ENCODE measurements at regions not wholly inside any gene's neighbourhood (a gene's known extent, or its start where the extent isn't known, plus 50 kb on each side); places are given as distances from the start of the nearest gene placed in this dataset.
"Not testable (repeated sequence)": the region's sequence is repeated elsewhere in the genome, so short reads cannot be mapped to it uniquely, and the experiment has no call there.

DNA sequence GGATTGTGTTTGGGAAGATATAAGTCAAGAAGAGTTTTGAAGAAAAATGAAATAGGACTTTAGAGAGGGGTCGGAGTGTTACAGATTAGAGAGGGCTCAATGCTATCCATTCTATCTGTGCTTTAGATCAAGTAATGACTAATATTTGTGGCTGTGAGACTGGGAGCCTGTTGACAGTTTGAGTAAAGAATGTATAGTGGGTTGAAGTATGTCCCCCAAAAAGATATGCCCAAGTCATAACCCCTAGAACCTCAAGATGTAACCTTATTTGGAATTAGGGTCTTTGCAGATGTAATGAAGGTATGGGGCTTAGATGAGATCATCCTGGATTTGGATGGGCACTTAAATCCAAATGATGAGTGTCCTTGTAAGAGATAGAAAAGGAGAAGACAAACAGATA, 55.3 kb upstream of the SERPINE2 start:
- H3K36me3 ChIP-seq, result no peaks in the 10 kb centered on the region
- TF ChIP-seq, protein P1, sequence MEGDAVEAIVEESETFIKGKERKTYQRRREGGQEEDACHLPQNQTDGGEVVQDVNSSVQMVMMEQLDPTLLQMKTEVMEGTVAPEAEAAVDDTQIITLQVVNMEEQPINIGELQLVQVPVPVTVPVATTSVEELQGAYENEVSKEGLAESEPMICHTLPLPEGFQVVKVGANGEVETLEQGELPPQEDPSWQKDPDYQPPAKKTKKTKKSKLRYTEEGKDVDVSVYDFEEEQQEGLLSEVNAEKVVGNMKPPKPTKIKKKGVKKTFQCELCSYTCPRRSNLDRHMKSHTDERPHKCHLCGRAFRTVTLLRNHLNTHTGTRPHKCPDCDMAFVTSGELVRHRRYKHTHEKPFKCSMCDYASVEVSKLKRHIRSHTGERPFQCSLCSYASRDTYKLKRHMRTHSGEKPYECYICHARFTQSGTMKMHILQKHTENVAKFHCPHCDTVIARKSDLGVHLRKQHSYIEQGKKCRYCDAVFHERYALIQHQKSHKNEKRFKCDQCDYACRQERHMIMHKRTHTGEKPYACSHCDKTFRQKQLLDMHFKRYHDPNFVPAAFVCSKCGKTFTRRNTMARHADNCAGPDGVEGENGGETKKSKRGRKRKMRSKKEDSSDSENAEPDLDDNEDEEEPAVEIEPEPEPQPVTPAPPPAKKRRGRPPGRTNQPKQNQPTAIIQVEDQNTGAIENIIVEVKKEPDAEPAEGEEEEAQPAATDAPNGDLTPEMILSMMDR (IDR thresholded peaks at IDR 0.05), result no peak
- no peaks in the 10 kb centered on the region for H3K9me3 ChIP-seq
- no peaks in the 10 kb centered on the region for H3K4me1 ChIP-seq
- ATAC-seq (no peak), DNase-seq (no peak)
- no peak overlapping the region for H3K27ac ChIP-seq
- intact Hi-C loops (cut with DNase I), result no loop called here
- H3K27me3 ChIP-seq (ENCODE audit: low read depth), result no peaks in the 10 kb centered on the region
- no peak overlapping the region for H3K4me3 ChIP-seq

- H3K4me3 ChIP-seq; ATAC-seq; H3K27ac ChIP-seq; DNase-seq; H3K27me3 ChIP-seq (ENCODE audit: low read depth); H3K4me1 ChIP-seq; H3K9me3 ChIP-seq; H3K36me3 ChIP-seq; intact Hi-C loops (cut with DNase I): not testable (repeated sequence)
Observed at GRCh38 chr2:224091671-224092070, 52.6 kb upstream of the SERPINE2 start.

- H3K4me1 ChIP-seq; H3K27me3 ChIP-seq (ENCODE audit: low read depth); ATAC-seq; DNase-seq; H3K27ac ChIP-seq; H3K36me3 ChIP-seq; H3K9me3 ChIP-seq; intact Hi-C loops (cut with DNase I); H3K4me3 ChIP-seq: not testable (repeated sequence)
Observed at GRCh38 chr2:224089606-224090005, 50.5 kb upstream of the SERPINE2 start.
